HL-60 (cell line): ENCODE measurements at regions not wholly inside any gene's neighbourhood (a gene's known extent, or its start where the extent isn't known, plus 50 kb on each side); places are given as distances from the start of the nearest gene placed in this dataset.

ENCODE experiments used
- DNase-seq, 2 experiments: peaks; one replicate each; pipeline ENCODE4 v3.0.0-alpha.2; 2010 to 2020; ENCODE audit warnings: low read depth in 1 of 2, low spot score in 1 of 2
- H3K27ac ChIP-seq: fragments of 250-450 bp; sonication (Bioruptor Pico); replicated peaks from 2 replicates; pipeline ENCODE4 v1.5.1; 2020; ENCODE audit warnings: mild to moderate bottlenecking, moderate library complexity
- H3K27me3 ChIP-seq: fragments of 250-450 bp; sonication (Bioruptor Pico); 2 replicates; pipeline ENCODE4 v1.5.1; 2021; ENCODE audit warnings: mild to moderate bottlenecking, moderate library complexity; ENCODE audit not compliant: insufficient read depth, poor library complexity, severe bottlenecking
- H3K4me3 ChIP-seq: replicated peaks from 2 replicates; pipeline ENCODE4 v1.5.1; 2011; ENCODE audit warnings: mild to moderate bottlenecking, control low read depth, low read length; ENCODE audit not compliant: insufficient read depth
- GABPA ChIP-seq: IDR thresholded peaks from 2 replicates; pipeline ENCODE4 v1.6.1; 2012; ENCODE audit warnings: low read depth
- POLR2AphosphoS5 ChIP-seq: IDR thresholded peaks from 2 replicates; pipeline ENCODE4 v1.6.1; 2012; ENCODE audit warnings: low read depth
- REST ChIP-seq: IDR thresholded peaks from 2 replicates; pipeline ENCODE4 v1.6.1; 2012; ENCODE audit warnings: low read depth; ENCODE audit not compliant: insufficient replicate concordance
- SPI1 ChIP-seq: IDR thresholded peaks from 2 replicates; pipeline ENCODE4 v1.6.1; 2012; ENCODE audit warnings: low read depth, mild to moderate bottlenecking, borderline replicate concordance
- TF ChIP-seq, protein P1 (sequence below): IDR thresholded peaks from one replicate; pipeline ENCODE4 v1.5.1; 2011; ENCODE audit warnings: low read length, control low read depth, inconsistent platforms; ENCODE audit not compliant: insufficient read depth

GRCh38 chr6:22466665-22467245 lies 102.6 kb upstream of the HDGFL1 start:
- Histone ChIP-seq H3K4me3 (no peak overlapping the region), H3K27me3 (no peaks in the 10 kb centered on the region), H3K27ac (no peak overlapping the region)
- TF ChIP-seq, protein P1, sequence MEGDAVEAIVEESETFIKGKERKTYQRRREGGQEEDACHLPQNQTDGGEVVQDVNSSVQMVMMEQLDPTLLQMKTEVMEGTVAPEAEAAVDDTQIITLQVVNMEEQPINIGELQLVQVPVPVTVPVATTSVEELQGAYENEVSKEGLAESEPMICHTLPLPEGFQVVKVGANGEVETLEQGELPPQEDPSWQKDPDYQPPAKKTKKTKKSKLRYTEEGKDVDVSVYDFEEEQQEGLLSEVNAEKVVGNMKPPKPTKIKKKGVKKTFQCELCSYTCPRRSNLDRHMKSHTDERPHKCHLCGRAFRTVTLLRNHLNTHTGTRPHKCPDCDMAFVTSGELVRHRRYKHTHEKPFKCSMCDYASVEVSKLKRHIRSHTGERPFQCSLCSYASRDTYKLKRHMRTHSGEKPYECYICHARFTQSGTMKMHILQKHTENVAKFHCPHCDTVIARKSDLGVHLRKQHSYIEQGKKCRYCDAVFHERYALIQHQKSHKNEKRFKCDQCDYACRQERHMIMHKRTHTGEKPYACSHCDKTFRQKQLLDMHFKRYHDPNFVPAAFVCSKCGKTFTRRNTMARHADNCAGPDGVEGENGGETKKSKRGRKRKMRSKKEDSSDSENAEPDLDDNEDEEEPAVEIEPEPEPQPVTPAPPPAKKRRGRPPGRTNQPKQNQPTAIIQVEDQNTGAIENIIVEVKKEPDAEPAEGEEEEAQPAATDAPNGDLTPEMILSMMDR, result no peak
- TF ChIP-seq POLR2AphosphoS5, result no peak
- no peak for TF ChIP-seq REST
- no peak for DNase-seq

GRCh38 chr6:22467645-22468044 lies 101.7 kb upstream of the HDGFL1 start:
- no peak for DNase-seq

GRCh38 chr6:22468256-22468965 lies 101.0 kb upstream of the HDGFL1 start:
- no peak overlapping the region for H3K4me3 ChIP-seq
- TF ChIP-seq, protein P1, result no peak
- TF ChIP-seq POLR2AphosphoS5 (no peak), SPI1 (no peak), REST (no peak), GABPA (no peak)
- no peaks in the 10 kb centered on the region for H3K27me3 ChIP-seq
- H3K27ac ChIP-seq, result no peak overlapping the region
- DNase-seq, result no peak

More at GRCh38 chr6:22467645-22468044, 101.7 kb upstream of the HDGFL1 start:
- no peak overlapping the region for H3K4me3 ChIP-seq
- TF ChIP-seq SPI1, result no peak
- TF ChIP-seq, protein P1, result no peak
- no peak for TF ChIP-seq REST
- TF ChIP-seq GABPA, result no peak
- TF ChIP-seq POLR2AphosphoS5, result no peak
- H3K27me3 ChIP-seq, result no peaks in the 10 kb centered on the region
- H3K27ac ChIP-seq, result no peak overlapping the region
